K562 (cell line): ENCODE measurements at regions not wholly inside any gene's neighbourhood (a gene's known extent, or its start where the extent isn't known, plus 50 kb on each side); places are given as distances from the start of the nearest gene placed in this dataset.

ENCODE experiments used
- ATAC-seq: fragments of 200-7000 bp; cut with Tn5 transposase; 3 replicates; pipeline ENCODE4 v1.9.1; 2020; ENCODE audit warnings: moderate library complexity
- BruUV-seq: library from RNA; stranded (reverse); fragments of 400-500 nt; replicated peaks from 2 replicates; lab custom pipeline; 2021; lab: Mats Ljungman, UMichigan
- CTCF ChIA-PET: fragments of 300-600 bp; formaldehyde crosslinking; extraction: SDS; loops from one replicate; lab custom pipeline; 2021; ENCODE audit warnings: low intra/inter-chr PET ratio; lab: Yijun Ruan, JAX
- POLR2A ChIA-PET: fragments of 300-600, 350-650 bp; sonication (Branson Sonifier 250); formaldehyde crosslinking; extraction: SDS; loops from one replicate; lab custom pipeline; 2021; ENCODE audit warnings: antibody characterized with exemption, inconsistent platforms; lab: Yijun Ruan, JAX
- DNase-seq, 4 experiments: peaks; one replicate each; pipeline versions ENCODE4 v3.0.0 to v3.0.0-alpha.2; 2011 to 2018; ENCODE audit warnings: low spot score in 3 of 4, mixed read lengths in 3 of 4; ENCODE audit errors: extremely low read depth in 1 of 4
- FAIRE-seq: peaks from 2 replicates; lab custom pipeline; 2011; peaks lifted over from hg19 to GRCh38; lab: Jason Lieb, UNC
- H2AFZ ChIP-seq: 2 replicates; pipeline ENCODE4 v1.6.0; 2011; ENCODE audit warnings: low read depth, low read length, control low read depth, inconsistent platforms
- H3K27ac ChIP-seq: fragments of 200-600 bp; 3 replicates; pipeline ENCODE4 v1.8.0; 2011; ENCODE audit warnings: low read depth, mild to moderate bottlenecking, control low read depth, inconsistent platforms, low read length, moderate library complexity, mixed read lengths; ENCODE audit errors: extremely low read depth
- H3K27me3 ChIP-seq, 2 experiments: fragments of 300-600 bp in 1 of 2; 2 replicates in 1 of 2; 3 replicates in 1 of 2; pipeline versions ENCODE4 v1.6.0 to v1.8.0; 2011; ENCODE audit warnings: inconsistent platforms in 2 of 2, low read length in 2 of 2, mild to moderate bottlenecking in 1 of 2, mixed read lengths in 1 of 2, moderate library complexity in 1 of 2; ENCODE audit not compliant: control insufficient read depth in 2 of 2, insufficient read depth in 2 of 2
- H3K36me3 ChIP-seq: fragments of 300-600 bp; 3 replicates; pipeline ENCODE4 v1.8.0; 2011; ENCODE audit warnings: mild to moderate bottlenecking, low read length, inconsistent platforms; ENCODE audit not compliant: control insufficient read depth, insufficient read depth
- H3K4me1 ChIP-seq, 2 experiments: fragments of 200-600 bp in 1 of 2; replicated peaks in 1 of 2; 2 replicates in 1 of 2; 3 replicates in 1 of 2; pipeline versions ENCODE4 v1.5.1 to v1.8.0; 2011; ENCODE audit warnings: inconsistent platforms in 2 of 2, low read length in 2 of 2, mild to moderate bottlenecking in 1 of 2, mixed read lengths in 1 of 2, moderate library complexity in 1 of 2; ENCODE audit not compliant: control insufficient read depth in 2 of 2, insufficient read depth in 2 of 2
- H3K4me2 ChIP-seq: 2 replicates; pipeline ENCODE4 v1.6.1; 2011; ENCODE audit warnings: low read length, control low read depth, inconsistent platforms, mixed read lengths; ENCODE audit not compliant: insufficient read depth
- H3K4me3 ChIP-seq: fragments of 200-600 bp; sonication (generic), shearing (Covaris generic); 2 replicates; pipeline ENCODE4 v1.5.1; 2016; ENCODE audit warnings: control low read depth, inconsistent platforms
- H3K79me2 ChIP-seq: fragments of 200-600 bp; 3 replicates; pipeline ENCODE4 v1.8.0; 2011; ENCODE audit warnings: low read length, inconsistent platforms; ENCODE audit not compliant: control insufficient read depth, insufficient read depth
- H3K9ac ChIP-seq, 2 experiments: 2 replicates each; pipeline versions ENCODE4 v1.6.0 to v1.6.1; 2011; ENCODE audit warnings: low read depth in 2 of 2, low read length in 2 of 2, control low read depth in 1 of 2, inconsistent platforms in 1 of 2, mild to moderate bottlenecking in 1 of 2, mixed read lengths in 1 of 2; ENCODE audit not compliant: insufficient read depth in 1 of 2
- H3K9me1 ChIP-seq: one replicate; pipeline ENCODE4 v1.6.0; 2011; ENCODE audit warnings: inconsistent platforms, mild to moderate bottlenecking, low read length, moderate library complexity; ENCODE audit not compliant: control insufficient read depth, insufficient read depth
- H3K9me3 ChIP-seq: replicated peaks from 2 replicates; pipeline ENCODE4 v1.5.1; 2011; ENCODE audit warnings: low read depth, low read length, inconsistent platforms; ENCODE audit not compliant: control insufficient read depth, insufficient read depth
- H4K20me1 ChIP-seq: replicated peaks from 2 replicates; pipeline ENCODE4 v1.6.1; 2011; ENCODE audit warnings: low read length, inconsistent platforms, mixed read lengths; ENCODE audit not compliant: control insufficient read depth, insufficient read depth
- ATF1 ChIP-seq, 2 experiments: fragments of 450-650 bp in 1 of 2; IDR thresholded peaks; 2 replicates each; pipeline ENCODE4 v1.6.1; 2016; ENCODE audit warnings: missing compliant biosample characterization in 1 of 2, missing genetic modification characterization in 1 of 2
- E2F4 ChIP-seq: sonication (generic); formaldehyde crosslinking; IDR thresholded peaks from 2 replicates; pipeline ENCODE4 v1.8.0; 2022; ENCODE audit warnings: mild to moderate bottlenecking, low read depth, missing genetic modification reagents
- ETV1 ChIP-seq: fragments of 450-650 bp; conservative IDR thresholded peaks from 2 replicates; pipeline ENCODE4 v1.6.1; 2016; ENCODE audit warnings: missing genetic modification characterization, control low read depth, low read depth, missing compliant biosample characterization
- FUS ChIP-seq: fragments of 200-400 bp; formaldehyde crosslinking; optimal IDR thresholded peaks from 2 replicates; pipeline ENCODE3; 2017; ENCODE audit warnings: low read depth, low read length
- HNRNPK ChIP-seq: fragments of 200-400 bp; formaldehyde crosslinking; IDR thresholded peaks from one replicate; pipeline ENCODE4 v1.6.1; 2018; ENCODE audit warnings: mild to moderate bottlenecking, low read depth, low read length; ENCODE audit not compliant: poor library complexity, severe bottlenecking
- L3MBTL2 ChIP-seq: fragments of 450-650 bp; IDR thresholded peaks from 2 replicates; pipeline ENCODE4 v1.6.1; 2016; ENCODE audit warnings: mild to moderate bottlenecking, moderate library complexity
- STAG1 ChIP-seq: sonication (generic); formaldehyde crosslinking; IDR thresholded peaks from 2 replicates; pipeline ENCODE4 v1.5.0; 2020; ENCODE audit warnings: missing genetic modification reagents, borderline replicate concordance
- YY1 ChIP-seq, 3 experiments: IDR thresholded peaks; 2 replicates each; pipeline ENCODE4 v1.6.1; 2011; ENCODE audit warnings: low read length in 2 of 3, mild to moderate bottlenecking in 2 of 3, moderate library complexity in 2 of 3, borderline replicate concordance in 1 of 3, control low read depth in 1 of 3, low read depth in 1 of 3; ENCODE audit not compliant: insufficient read depth in 3 of 3, insufficient replicate concordance in 2 of 3, control insufficient read depth in 1 of 3, insufficient read length in 1 of 3; ENCODE audit errors: extremely low read depth in 1 of 3
- ZBTB9 ChIP-seq: fragments of 450-650 bp; formaldehyde crosslinking; IDR thresholded peaks from 2 replicates; pipeline ENCODE4 v1.4.0; 2020; ENCODE audit warnings: mild to moderate bottlenecking, moderate library complexity
- ZNF224 ChIP-seq: sonication (generic); formaldehyde crosslinking; IDR thresholded peaks from 2 replicates; pipeline ENCODE4 v1.8.0; 2022; ENCODE audit warnings: mild to moderate bottlenecking, missing genetic modification reagents
- ZNF512 ChIP-seq: IDR thresholded peaks from 2 replicates; pipeline ENCODE4 v1.6.1; 2016; ENCODE audit warnings: missing genetic modification characterization, missing compliant biosample characterization
- ZNF518B ChIP-seq: fragments of 250-450 bp; sonication (Bioruptor Pico); IDR thresholded peaks from 2 replicates; pipeline ENCODE4 v1.5.0; 2021; ENCODE audit warnings: mild to moderate bottlenecking, moderate library complexity
- WGBS: fragments of 100-300 bp; shearing (Covaris generic); methylation state at CpG from one replicate; pipeline ENCODE4 v1.1.6; 2016; ENCODE audit warnings: low coverage, mixed read lengths; ENCODE audit not compliant: insufficient coverage; ENCODE audit errors: missing lambda C conversion rate; 5-methylcytosine and 5-hydroxymethylcytosine counted together
- in situ Hi-C: fragments of 300-500 bp; cut with MboI; formaldehyde crosslinking; loops from 4 replicates; pipeline ENCODE4 v1.15.0; 2018; ENCODE audit warnings: inconsistent platforms, mixed read lengths
- intact Hi-C: fragments of 100-400 bp; cut with micrococcal nuclease; formaldehyde crosslinking; loops from 2 replicates; pipeline ENCODE4 v1.14.2; 2022

- intact Hi-C loops (loop anchor here (2.0 to 5.0 kb wide), 2 partner anchors 53 to 950 kb away; no protein-coding TSS in a partner anchor), in situ Hi-C loops (no loop called here)
- Histone ChIP-seq H4K20me1 (no peaks in the 10 kb centered on the region), H3K27ac (no peak overlapping the region), H3K4me1 (no peaks in the 10 kb centered on the region), H3K36me3 (no peaks in the 10 kb centered on the region), H3K4me3 (no peak overlapping the region), H2AFZ (peak overlapping the region; percentile 73), H3K9ac (no peak overlapping the region), H3K4me2 (no peak overlapping the region), H3K27me3 (no peaks in the 10 kb centered on the region), H3K9me3 (no peaks in the 10 kb centered on the region), H3K79me2 (no peaks in the 10 kb centered on the region), H3K9me1 (no peaks in the 10 kb centered on the region)
- DNase-seq: peak; percentile 52 to 78 (median 62)
- ATAC-seq: peak; percentile 99
- POLR2A ChIA-PET: interaction anchor here (0.5 kb wide), 1 partner anchor 82 kb away, joined by 3 read pairs; no protein-coding TSS in a partner anchor
- CTCF ChIA-PET: no interaction called here
- peak; percentile 48 for FAIRE-seq
- whole genome bisulfite sequencing: 22% methylated on average over 8 of the region's 8 CpGs
- no TSS peak for BruUV-seq
- no peak for TF ChIP-seq ZNF518B
- peak in 1 of 3 experiments; percentile 17 for TF ChIP-seq YY1 (IDR thresholded peaks at IDR 0.05; ENCODE audit: borderline replicate concordance in 1 of 3, control insufficient read depth in 1 of 3, extremely low read depth in 1 of 3, insufficient read depth in 3 of 3, insufficient read length in 1 of 3, insufficient replicate concordance in 2 of 3, low read depth in 1 of 3, low read length in 2 of 3)
- TF ChIP-seq ZNF512 (tag): no peak
- no peak for TF ChIP-seq ZBTB9 (CRISPR knock-in tag)
- TF ChIP-seq ZNF224 (CRISPR knock-in tag): no peak
- 0 out of 2 replicates have a peak, but pooled peaks have one; percentile 63 for TF ChIP-seq ETV1 (tag)
- no peak for TF ChIP-seq ATF1 (CRISPR knock-in tag; IDR thresholded peaks at IDR 0.05)
- TF ChIP-seq ATF1 (tag; IDR thresholded peaks at IDR 0.05): no peak
- TF ChIP-seq STAG1 (CRISPR knock-in tag): peak; percentile 95
- peak; percentile 22; the same call in 1 of the 2 replicates for TF ChIP-seq L3MBTL2
- no peak for TF ChIP-seq FUS
- no peak for TF ChIP-seq E2F4 (CRISPR knock-in tag)
- TF ChIP-seq HNRNPK: no peak
Observed at GRCh38 chr12:46071769-46072624, 81.6 kb upstream of the SCAF11 start.
